DND-41 (cell line): ENCODE measurements at regions not wholly inside any gene's neighbourhood (a gene's known extent, or its start where the extent isn't known, plus 50 kb on each side); places are given as distances from the start of the nearest gene placed in this dataset.

Experiments
- EZH2 ChIP-seq: IDR thresholded peaks from 3 replicates; pipeline ENCODE4 v1.6.1; 2012; ENCODE audit warnings: borderline replicate concordance, low read depth, mild to moderate bottlenecking, moderate library complexity, low read length, inconsistent platforms; ENCODE audit not compliant: severe bottlenecking
- TF ChIP-seq, protein P1 (sequence below): IDR thresholded peaks from 2 replicates; pipeline ENCODE4 v1.5.1; 2012; ENCODE audit warnings: borderline replicate concordance, low read length, moderate library complexity, mild to moderate bottlenecking; ENCODE audit not compliant: poor library complexity, severe bottlenecking; ENCODE audit errors: extremely low read depth

DNA sequence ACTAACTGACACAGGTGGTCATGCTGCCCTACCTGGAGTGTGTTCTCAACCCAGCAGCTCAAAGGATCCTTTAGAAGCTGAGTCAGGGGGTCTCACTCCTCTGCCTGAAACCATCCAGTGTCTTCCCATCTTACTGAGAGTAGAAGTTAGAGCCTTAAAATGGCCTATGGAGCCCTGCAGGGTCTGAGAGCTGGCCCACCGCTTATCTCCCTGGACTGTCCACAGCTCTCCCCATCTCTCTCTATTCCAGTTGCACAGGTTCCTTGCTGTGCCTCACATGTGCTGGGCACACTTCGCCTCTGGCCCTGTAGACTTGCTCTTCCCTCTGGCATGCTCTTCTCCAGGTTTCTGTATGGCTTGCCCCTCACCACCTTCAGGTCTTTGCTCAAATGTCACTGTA is 148.6 kb upstream of the CACNA1E start:
- TF ChIP-seq, protein P1, sequence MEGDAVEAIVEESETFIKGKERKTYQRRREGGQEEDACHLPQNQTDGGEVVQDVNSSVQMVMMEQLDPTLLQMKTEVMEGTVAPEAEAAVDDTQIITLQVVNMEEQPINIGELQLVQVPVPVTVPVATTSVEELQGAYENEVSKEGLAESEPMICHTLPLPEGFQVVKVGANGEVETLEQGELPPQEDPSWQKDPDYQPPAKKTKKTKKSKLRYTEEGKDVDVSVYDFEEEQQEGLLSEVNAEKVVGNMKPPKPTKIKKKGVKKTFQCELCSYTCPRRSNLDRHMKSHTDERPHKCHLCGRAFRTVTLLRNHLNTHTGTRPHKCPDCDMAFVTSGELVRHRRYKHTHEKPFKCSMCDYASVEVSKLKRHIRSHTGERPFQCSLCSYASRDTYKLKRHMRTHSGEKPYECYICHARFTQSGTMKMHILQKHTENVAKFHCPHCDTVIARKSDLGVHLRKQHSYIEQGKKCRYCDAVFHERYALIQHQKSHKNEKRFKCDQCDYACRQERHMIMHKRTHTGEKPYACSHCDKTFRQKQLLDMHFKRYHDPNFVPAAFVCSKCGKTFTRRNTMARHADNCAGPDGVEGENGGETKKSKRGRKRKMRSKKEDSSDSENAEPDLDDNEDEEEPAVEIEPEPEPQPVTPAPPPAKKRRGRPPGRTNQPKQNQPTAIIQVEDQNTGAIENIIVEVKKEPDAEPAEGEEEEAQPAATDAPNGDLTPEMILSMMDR = no peak
- TF ChIP-seq EZH2 = no peak
